BJ (cell line): ENCODE measurements at regions not wholly inside any gene's neighbourhood (a gene's known extent, or its start where the extent isn't known, plus 50 kb on each side); places are given as distances from the start of the nearest gene placed in this dataset.

Experiments
- CTCF ChIA-PET: fragments of 350-600 bp; formaldehyde crosslinking; extraction: SDS; loops from one replicate; lab custom pipeline; 2021; ENCODE audit warnings: antibody characterized with exemption, inconsistent platforms; lab: Yijun Ruan, JAX
- POLR2A ChIA-PET: fragments of 300-600 bp; sonication (Branson Sonifier 250); formaldehyde crosslinking; extraction: SDS; loops from one replicate; lab custom pipeline; 2021; ENCODE audit warnings: antibody characterized with exemption; lab: Charles Lee
- DNase-seq: peaks from one replicate; pipeline ENCODE4 v3.0.0-alpha.2; 2011; ENCODE audit warnings: low read depth
- H3K27me3 ChIP-seq: 2 replicates; pipeline ENCODE4 v1.6.0; 2011; ENCODE audit warnings: low read length; ENCODE audit not compliant: control insufficient read depth, insufficient read depth
- H3K36me3 ChIP-seq: 2 replicates; pipeline ENCODE4 v1.5.1; 2011; ENCODE audit warnings: low read length; ENCODE audit not compliant: control insufficient read depth, insufficient read depth
- H3K4me3 ChIP-seq: 2 replicates; pipeline ENCODE4 v1.5.1; 2011; ENCODE audit warnings: low read depth, mild to moderate bottlenecking, control low read depth, low read length
- TF ChIP-seq, protein P1 (sequence below): IDR thresholded peaks from 2 replicates; pipeline ENCODE4 v1.5.1; 2011; ENCODE audit warnings: low read depth, mild to moderate bottlenecking, control low read depth, inconsistent platforms, low read length, moderate library complexity; ENCODE audit not compliant: insufficient read depth

DNA sequence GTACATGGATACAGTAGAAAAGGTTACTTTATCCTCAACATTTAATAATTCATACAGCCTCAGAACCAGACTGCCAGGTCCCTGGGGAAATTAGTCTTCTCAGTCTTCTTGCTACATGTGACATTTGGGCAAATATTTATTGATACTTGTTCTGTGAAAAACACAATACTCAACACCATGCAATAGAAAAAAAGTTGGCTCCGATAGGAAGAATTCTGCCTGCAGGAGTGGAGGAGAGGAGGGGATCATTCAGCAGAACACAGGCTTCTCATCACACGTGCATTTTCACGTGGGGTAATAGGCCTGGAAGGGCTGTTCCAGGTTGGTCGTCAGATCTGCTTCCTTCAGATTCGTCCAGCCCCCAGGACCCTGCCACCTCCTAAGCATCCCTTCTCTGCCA is 58.4 kb upstream of the ACKR3 start:
- TF ChIP-seq, protein P1, sequence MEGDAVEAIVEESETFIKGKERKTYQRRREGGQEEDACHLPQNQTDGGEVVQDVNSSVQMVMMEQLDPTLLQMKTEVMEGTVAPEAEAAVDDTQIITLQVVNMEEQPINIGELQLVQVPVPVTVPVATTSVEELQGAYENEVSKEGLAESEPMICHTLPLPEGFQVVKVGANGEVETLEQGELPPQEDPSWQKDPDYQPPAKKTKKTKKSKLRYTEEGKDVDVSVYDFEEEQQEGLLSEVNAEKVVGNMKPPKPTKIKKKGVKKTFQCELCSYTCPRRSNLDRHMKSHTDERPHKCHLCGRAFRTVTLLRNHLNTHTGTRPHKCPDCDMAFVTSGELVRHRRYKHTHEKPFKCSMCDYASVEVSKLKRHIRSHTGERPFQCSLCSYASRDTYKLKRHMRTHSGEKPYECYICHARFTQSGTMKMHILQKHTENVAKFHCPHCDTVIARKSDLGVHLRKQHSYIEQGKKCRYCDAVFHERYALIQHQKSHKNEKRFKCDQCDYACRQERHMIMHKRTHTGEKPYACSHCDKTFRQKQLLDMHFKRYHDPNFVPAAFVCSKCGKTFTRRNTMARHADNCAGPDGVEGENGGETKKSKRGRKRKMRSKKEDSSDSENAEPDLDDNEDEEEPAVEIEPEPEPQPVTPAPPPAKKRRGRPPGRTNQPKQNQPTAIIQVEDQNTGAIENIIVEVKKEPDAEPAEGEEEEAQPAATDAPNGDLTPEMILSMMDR = no peak
- Histone ChIP-seq H3K4me3 (no peak overlapping the region), H3K27me3 (peaks cover 2% of the 10 kb centered on the region), H3K36me3 (no peaks in the 10 kb centered on the region)
- no peak for DNase-seq
- ChIA-PET CTCF (interaction anchor here (0.6 to 7.0 kb wide), 5 partner anchors 56 to 550 kb away, joined by 3 to 50 read pairs (median 23); partner anchors contain the start of gene ACKR3), POLR2A (no interaction called here)

DNA sequence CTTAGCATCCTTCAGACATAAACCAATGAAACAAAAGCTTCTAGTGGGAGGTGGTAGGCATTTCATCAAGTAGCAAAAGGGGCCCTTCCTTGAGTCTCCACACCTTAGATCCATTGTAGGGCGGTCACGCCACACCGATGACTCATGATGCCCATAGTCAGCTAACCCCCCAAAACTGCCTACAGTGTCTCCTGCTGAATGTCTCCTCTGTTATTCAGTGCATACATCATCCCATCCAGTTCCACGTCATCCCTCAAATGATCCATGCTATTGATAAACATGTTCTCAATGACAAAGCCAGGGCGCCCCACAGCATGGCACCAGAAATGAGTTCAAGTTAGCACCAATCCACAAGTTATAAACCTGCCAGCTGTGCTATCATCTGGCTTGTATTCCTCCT is 57.4 kb upstream of the ACKR3 start:
- Histone ChIP-seq H3K4me3 (no peak overlapping the region), H3K36me3 (no peaks in the 10 kb centered on the region), H3K27me3 (no peaks in the 10 kb centered on the region; the same call in none of the 2 replicates)
- CTCF ChIA-PET = interaction anchor here (0.6 to 7.0 kb wide), 23 partner anchors 9 to 1060 kb away, joined by 3 to 50 read pairs (median 4); partner anchors contain the start of gene ACKR3
- DNase-seq = no peak
- POLR2A ChIA-PET = no interaction called here
- TF ChIP-seq, protein P1 = no peak

GRCh38 chr2:236512902-236513435 is 56.7 kb upstream of the ACKR3 start:
- Histone ChIP-seq H3K27me3 (no peaks in the 10 kb centered on the region; the same call in 1 of the 2 replicates), H3K4me3 (no peak overlapping the region), H3K36me3 (no peaks in the 10 kb centered on the region)
- ChIA-PET POLR2A (no interaction called here), CTCF (interaction anchor here (0.6 to 7.0 kb wide), 27 partner anchors 8 to 560 kb away, joined by 3 to 50 read pairs (median 4); partner anchors contain the start of gene ACKR3)
- TF ChIP-seq, protein P1 = peak; percentile 87
- DNase-seq = no peak

- Histone ChIP-seq H3K4me3 (no peak overlapping the region), H3K36me3 (no peaks in the 10 kb centered on the region), H3K27me3 (no peaks in the 10 kb centered on the region; the same call in 1 of the 2 replicates)
- no peak for DNase-seq
- ChIA-PET CTCF (interaction anchor here (0.8 to 7.0 kb wide), 14 partner anchors 9 to 547 kb away, joined by 3 to 50 read pairs (median 5); partner anchors contain the start of gene ACKR3), POLR2A (no interaction called here)
- TF ChIP-seq, protein P1 = no peak
These were observed 55.7 kb upstream of the ACKR3 start for GRCh38 chr2:236513956-236514355.

GRCh38 chr2:236516708-236517107 is 52.9 kb upstream of the ACKR3 start:
- Histone ChIP-seq H3K27me3 (peaks cover 2% of the 10 kb centered on the region), H3K36me3 (no peaks in the 10 kb centered on the region), H3K4me3 (no peak overlapping the region)
- TF ChIP-seq, protein P1 = no peak
- DNase-seq = no peak
- CTCF ChIA-PET = no interaction called here
- POLR2A ChIA-PET = no interaction called here
